ENCODE measurements at regions not wholly inside any gene's neighbourhood (a gene's known extent, or its start where the extent isn't known, plus 50 kb on each side); places are given as distances from the start of the nearest gene placed in this dataset.

DNA sequence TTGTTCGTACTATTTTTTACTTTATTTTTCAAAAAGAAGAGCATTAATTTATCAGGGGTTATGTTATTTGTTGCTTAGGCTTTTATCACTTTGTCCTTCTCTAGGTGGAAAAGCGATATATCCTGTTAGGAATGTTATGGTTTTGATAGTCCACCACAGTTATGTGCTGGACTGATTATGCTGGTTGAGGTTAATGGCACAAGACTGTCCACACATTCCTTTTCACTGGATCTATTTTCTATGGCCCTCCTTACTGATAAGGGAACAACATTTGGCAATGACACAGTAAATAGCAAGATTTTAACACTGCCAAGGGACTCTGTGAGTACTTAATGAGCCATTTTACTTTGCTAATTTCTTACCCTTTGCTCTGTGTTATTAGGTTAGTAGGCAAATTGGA, 1212.3 kb downstream of the NXPH1 start:
- no peak for TF ChIP-seq ZFX (IDR thresholded peaks at IDR 0.05; ENCODE audit: borderline replicate concordance)
- TF ChIP-seq, protein P1, sequence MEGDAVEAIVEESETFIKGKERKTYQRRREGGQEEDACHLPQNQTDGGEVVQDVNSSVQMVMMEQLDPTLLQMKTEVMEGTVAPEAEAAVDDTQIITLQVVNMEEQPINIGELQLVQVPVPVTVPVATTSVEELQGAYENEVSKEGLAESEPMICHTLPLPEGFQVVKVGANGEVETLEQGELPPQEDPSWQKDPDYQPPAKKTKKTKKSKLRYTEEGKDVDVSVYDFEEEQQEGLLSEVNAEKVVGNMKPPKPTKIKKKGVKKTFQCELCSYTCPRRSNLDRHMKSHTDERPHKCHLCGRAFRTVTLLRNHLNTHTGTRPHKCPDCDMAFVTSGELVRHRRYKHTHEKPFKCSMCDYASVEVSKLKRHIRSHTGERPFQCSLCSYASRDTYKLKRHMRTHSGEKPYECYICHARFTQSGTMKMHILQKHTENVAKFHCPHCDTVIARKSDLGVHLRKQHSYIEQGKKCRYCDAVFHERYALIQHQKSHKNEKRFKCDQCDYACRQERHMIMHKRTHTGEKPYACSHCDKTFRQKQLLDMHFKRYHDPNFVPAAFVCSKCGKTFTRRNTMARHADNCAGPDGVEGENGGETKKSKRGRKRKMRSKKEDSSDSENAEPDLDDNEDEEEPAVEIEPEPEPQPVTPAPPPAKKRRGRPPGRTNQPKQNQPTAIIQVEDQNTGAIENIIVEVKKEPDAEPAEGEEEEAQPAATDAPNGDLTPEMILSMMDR (IDR thresholded peaks at IDR 0.05) = no peak
- H3K27ac ChIP-seq = no peak overlapping the region

DNA sequence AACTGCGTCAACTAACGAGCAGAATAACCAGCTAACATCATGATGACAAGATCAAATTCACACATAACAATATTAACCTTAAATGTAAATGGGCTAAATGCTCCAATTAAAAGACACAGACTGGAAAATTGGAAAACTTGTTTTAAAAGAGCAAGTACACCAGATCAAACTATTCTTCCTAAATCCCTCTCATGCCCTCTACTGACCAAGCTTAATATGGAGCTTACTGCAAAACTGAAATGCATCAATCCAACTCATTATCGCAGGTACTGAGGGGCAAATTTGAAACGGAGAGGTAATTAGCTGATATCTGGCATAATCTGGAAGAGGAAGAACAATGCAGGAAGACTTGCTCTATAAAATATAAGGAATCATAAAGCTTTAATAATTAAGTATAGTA, 1223.8 kb downstream of the NXPH1 start:
- no peak for TF ChIP-seq ZFX (IDR thresholded peaks at IDR 0.05; ENCODE audit: borderline replicate concordance)
- TF ChIP-seq, protein P1 (IDR thresholded peaks at IDR 0.05) = peak; percentile 72
- no peak overlapping the region for H3K27ac ChIP-seq

DNA sequence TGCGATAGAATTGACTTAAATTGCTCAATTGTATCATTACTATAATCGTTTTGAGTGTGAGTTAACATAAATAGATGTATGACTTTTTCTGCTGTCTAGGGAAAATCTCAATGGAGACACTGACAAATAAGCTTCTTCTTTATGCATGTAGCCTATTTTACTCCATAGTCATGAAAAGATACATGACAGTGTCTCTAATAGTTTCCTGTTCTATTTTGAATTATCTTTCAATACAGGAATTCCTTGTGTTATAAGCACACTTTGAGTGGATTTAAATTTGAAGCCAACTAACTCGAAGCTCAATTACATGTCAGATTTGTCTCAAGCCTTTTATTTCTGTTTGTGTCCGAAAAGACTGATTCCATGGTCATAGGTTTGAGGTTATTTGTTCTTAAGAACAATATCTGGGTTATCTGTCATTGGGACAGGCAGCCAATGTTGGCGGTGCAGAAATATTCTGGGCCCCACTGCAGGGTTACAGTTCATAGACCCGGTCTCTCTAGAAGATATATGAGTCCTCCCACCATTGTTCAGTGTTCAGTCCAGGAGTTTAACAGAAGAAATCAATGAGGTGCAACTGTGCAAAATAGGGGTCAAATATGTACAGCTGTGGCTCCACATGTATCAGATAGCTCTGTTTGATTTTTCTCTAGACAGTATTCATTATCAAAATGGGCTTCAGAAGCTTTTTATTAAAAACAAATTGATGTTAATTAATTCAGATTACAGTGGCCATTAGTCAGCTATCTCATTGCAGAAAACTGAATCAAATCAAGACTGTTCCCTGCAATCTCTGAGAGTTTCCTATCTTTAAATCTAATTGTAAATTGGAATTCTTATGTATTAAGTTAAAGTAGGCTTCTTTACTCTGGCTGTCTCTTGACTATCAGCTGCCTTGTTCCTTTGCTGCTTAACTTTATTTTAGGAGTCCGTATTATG, 1238.8 kb downstream of the NXPH1 start:
- TF ChIP-seq, protein P1 (IDR thresholded peaks at IDR 0.05) = no peak
- TF ChIP-seq ZFX (IDR thresholded peaks at IDR 0.05; ENCODE audit: borderline replicate concordance) = no peak
- no peak overlapping the region for H3K27ac ChIP-seq

DNA sequence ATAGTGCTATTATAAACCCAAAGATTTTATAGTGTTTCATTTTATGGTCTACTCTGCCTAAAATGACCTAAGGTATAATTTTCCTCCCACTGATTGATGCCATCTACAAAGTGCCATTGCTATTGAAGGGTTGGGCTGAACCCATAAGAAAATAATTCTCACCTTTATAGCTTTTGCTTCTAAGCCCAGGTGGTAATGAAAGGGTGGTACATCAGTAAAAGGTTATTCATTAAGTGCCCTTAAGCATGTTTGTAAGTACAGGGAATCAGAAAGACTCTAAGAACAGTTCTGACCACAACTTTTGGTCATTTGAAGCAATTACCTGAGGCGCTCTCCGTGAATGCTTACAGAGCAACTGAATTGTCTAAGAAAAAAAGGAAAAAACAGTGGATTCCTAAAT, 1247.3 kb downstream of the NXPH1 start:
- H3K27ac ChIP-seq = no peak overlapping the region
- TF ChIP-seq, protein P1 (IDR thresholded peaks at IDR 0.05) = no peak
- TF ChIP-seq ZFX (IDR thresholded peaks at IDR 0.05; ENCODE audit: borderline replicate concordance) = no peak

DNA sequence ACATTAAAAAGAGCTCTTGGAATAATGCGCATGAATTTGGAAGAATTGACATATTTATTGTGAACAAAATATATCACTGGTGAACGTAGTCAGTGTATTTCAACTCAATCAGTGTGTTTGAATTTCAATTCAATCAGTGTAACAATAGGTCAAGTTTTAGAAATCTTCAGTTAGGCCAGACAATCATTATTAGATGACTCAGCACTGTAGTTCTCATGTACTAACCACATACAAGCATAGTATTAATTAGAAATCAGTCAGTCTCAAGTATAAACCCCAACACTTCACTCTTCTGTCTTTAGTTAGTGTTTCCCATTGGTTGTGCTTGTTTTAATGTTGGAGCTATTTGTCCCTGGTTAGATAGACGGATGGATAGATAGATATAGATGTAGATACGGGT, 1247.9 kb downstream of the NXPH1 start:
- no peak for TF ChIP-seq ZFX (IDR thresholded peaks at IDR 0.05; ENCODE audit: borderline replicate concordance)
- TF ChIP-seq, protein P1 (IDR thresholded peaks at IDR 0.05) = no peak
- no peak overlapping the region for H3K27ac ChIP-seq

DNA sequence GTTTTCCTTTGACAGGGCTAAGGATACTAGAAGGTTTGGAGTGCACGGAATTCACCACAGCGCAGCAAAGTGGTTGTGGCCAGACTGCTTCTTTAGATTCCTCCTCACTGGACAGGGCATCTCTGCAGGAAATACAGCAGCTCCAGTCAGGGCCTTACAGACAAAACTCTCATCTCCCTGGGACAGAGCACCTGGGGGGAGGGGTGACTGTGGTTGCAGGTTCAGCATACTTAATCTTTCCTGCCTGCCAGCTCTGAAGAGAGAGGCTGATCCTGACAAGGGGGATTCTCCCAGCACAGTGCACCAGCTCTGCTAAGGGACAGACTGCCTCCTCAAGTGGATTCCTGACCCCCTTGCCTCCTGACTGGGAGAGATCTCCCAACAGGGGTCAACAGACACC, 1257.9 kb downstream of the NXPH1 start:
- H3K27ac ChIP-seq = no peak overlapping the region
- no peak for TF ChIP-seq ZFX (IDR thresholded peaks at IDR 0.05; ENCODE audit: borderline replicate concordance)
- TF ChIP-seq, protein P1 (IDR thresholded peaks at IDR 0.05) = no peak

DNA sequence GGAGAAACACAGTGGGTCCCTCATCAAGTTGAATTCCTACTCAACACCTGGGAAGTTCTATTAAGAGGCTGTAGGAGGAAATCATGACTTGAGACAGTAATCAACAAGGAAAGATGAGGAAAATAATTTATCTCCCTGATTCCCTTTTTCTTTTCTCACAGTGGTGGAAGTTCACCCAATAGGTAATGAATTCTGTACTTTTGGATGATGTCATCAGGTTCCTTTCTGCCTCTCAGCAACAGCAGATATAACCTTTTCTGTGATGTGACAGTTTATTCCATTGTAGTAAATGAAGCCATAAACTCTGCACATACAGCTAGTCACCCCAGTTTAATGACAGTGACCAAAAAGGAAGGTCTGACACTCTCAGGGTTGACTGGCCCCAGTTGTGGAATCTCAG, 1265.0 kb downstream of the NXPH1 start:
- TF ChIP-seq, protein P1 (IDR thresholded peaks at IDR 0.05) = no peak
- TF ChIP-seq ZFX (IDR thresholded peaks at IDR 0.05; ENCODE audit: borderline replicate concordance) = no peak
- H3K27ac ChIP-seq = no peak overlapping the region
